Upper lobe of left lung (tissue), 4 donors: ENCODE measurements at regions not wholly inside any gene's neighbourhood (a gene's known extent, or its start where the extent isn't known, plus 50 kb on each side); places are given as distances from the start of the nearest gene placed in this dataset.

Source experiments
- CTCF ChIP-seq, 6 experiments: fragments of 450-650 bp in 4 of 6; fragments of 200-600 bp in 2 of 6; sonication (generic) in 2 of 6; IDR thresholded peaks; one replicate each; pipeline ENCODE4 v1.5.1; 2016 to 2019; ENCODE audit warnings: antibody characterized with exemption in 6 of 6
- EP300 ChIP-seq, 4 donors: sonication (generic); formaldehyde crosslinking; IDR thresholded peaks; one replicate each; pipeline ENCODE4 v1.5.1; 2017; ENCODE audit warnings: antibody characterized with exemption in 4 of 4, control low read depth in 2 of 4
- POLR2A ChIP-seq, 4 donors: fragments of 450-650 bp; IDR thresholded peaks; one replicate each; pipeline ENCODE4 v1.5.1; 2016 to 2017; ENCODE audit warnings: antibody characterized with exemption in 4 of 4, mild to moderate bottlenecking in 2 of 4
- POLR2AphosphoS5 ChIP-seq, 2 donors: sonication (generic); formaldehyde crosslinking; IDR thresholded peaks; one replicate each; pipeline ENCODE4 v1.5.1; 2017; ENCODE audit warnings: antibody characterized with exemption in 2 of 2

GRCh38 chr12:127412866-127413265 is 854.1 kb upstream of the TMEM132C start:
- TF ChIP-seq CTCF (IDR thresholded peaks at IDR 0.05) (no peak), EP300 (IDR thresholded peaks at IDR 0.05) (no peak), POLR2AphosphoS5 (IDR thresholded peaks at IDR 0.05) (no peak), POLR2A (IDR thresholded peaks at IDR 0.05) (no peak)
